A673 (cell line): ENCODE measurements at regions not wholly inside any gene's neighbourhood (a gene's known extent, or its start where the extent isn't known, plus 50 kb on each side); places are given as distances from the start of the nearest gene placed in this dataset.

Experiments used
- BruUV-seq: library from RNA; stranded (reverse); fragments of 400-500 nt; replicated peaks from 2 replicates; lab custom pipeline; 2021; lab: Mats Ljungman, UMichigan
- CTCF ChIA-PET: fragments of 300-600 bp; sonication (Branson Sonifier 250); formaldehyde crosslinking; loops from one replicate; lab custom pipeline; 2022; ENCODE audit warnings: antibody characterized with exemption; lab: Charles Lee
- POLR2A ChIA-PET: fragments of 300-600 bp; sonication (Branson Sonifier 250); formaldehyde crosslinking; loops from one replicate; lab custom pipeline; 2022; ENCODE audit warnings: antibody characterized with exemption; ENCODE audit not compliant: low non-redundant PET; lab: Charles Lee
- DNase-seq: peaks from one replicate; pipeline ENCODE4 v3.0.0-alpha.2; 2015; ENCODE audit warnings: low spot score
- H3K27ac ChIP-seq: fragments of 200-600 bp; sonication (generic); 2 replicates; pipeline ENCODE4 v1.5.1; 2016; ENCODE audit warnings: mixed run types, low read depth, mild to moderate bottlenecking, mixed read lengths, antibody characterized with exemption, low read length; ENCODE audit not compliant: poor library complexity, severe bottlenecking
- H3K27me3 ChIP-seq: fragments of 200-600 bp; sonication (generic); replicated peaks from 2 replicates; pipeline ENCODE4 v1.6.1; 2017; ENCODE audit warnings: mixed run types, low read depth, mild to moderate bottlenecking, mixed read lengths, antibody characterized with exemption, low read length; ENCODE audit not compliant: insufficient read depth, poor library complexity
- H3K36me3 ChIP-seq: fragments of 200-600 bp; sonication (generic); 2 replicates; pipeline ENCODE4 v1.6.1; 2016; ENCODE audit warnings: mixed run types, mild to moderate bottlenecking, mixed read lengths, antibody characterized with exemption, low read length; ENCODE audit not compliant: insufficient read depth, poor library complexity, severe bottlenecking
- H3K4me1 ChIP-seq: fragments of 200-600 bp; sonication (generic); 2 replicates; pipeline ENCODE4 v1.6.1; 2017; ENCODE audit warnings: mixed run types, mild to moderate bottlenecking, mixed read lengths, antibody characterized with exemption, low read length; ENCODE audit not compliant: insufficient read depth, poor library complexity, severe bottlenecking
- H3K4me3 ChIP-seq: fragments of 200-600 bp; sonication (generic); 2 replicates; pipeline ENCODE4 v1.5.1; 2016; ENCODE audit warnings: low read depth, mixed run types, mild to moderate bottlenecking, mixed read lengths, low read length; ENCODE audit not compliant: poor library complexity, severe bottlenecking
- H3K9me3 ChIP-seq: fragments of 200-600 bp; sonication (generic); 2 replicates; pipeline ENCODE4 v1.6.1; 2016; ENCODE audit warnings: mixed run types, low read depth, mild to moderate bottlenecking, mixed read lengths, antibody characterized with exemption, low read length; ENCODE audit not compliant: poor library complexity, severe bottlenecking
- CTCF ChIP-seq: fragments of 300-800, 200-600 bp; sonication (generic); conservative IDR thresholded peaks from 2 replicates; pipeline ENCODE4 v1.5.1; 2017; ENCODE audit warnings: low read depth, mild to moderate bottlenecking, antibody characterized with exemption, low read length, moderate library complexity, mixed read lengths
- EZH2 ChIP-seq: fragments of 200-600 bp; sonication (generic); IDR thresholded peaks from 2 replicates; pipeline ENCODE4 v1.6.1; 2017; ENCODE audit warnings: borderline replicate concordance, low read depth, mild to moderate bottlenecking, mixed read lengths, antibody characterized with exemption, low read length; ENCODE audit not compliant: poor library complexity, severe bottlenecking
- intact Hi-C: fragments of 100-400 bp; cut with micrococcal nuclease; formaldehyde crosslinking; loops from one replicate; pipeline ENCODE4 v1.10.0; 2022; ENCODE audit not compliant: unreplicated experiment

GRCh38 chr2:56707218-56707617, 523.4 kb downstream of the CCDC85A start:
- intact Hi-C loops, result no loop called here
- no peak for DNase-seq
- CTCF ChIA-PET, result no interaction called here
- Histone ChIP-seq H3K9me3 (no peaks in the 10 kb centered on the region), H3K27me3 (no peaks in the 10 kb centered on the region), H3K27ac (no peak overlapping the region), H3K4me3 (no peak overlapping the region), H3K4me1 (no peaks in the 10 kb centered on the region), H3K36me3 (no peaks in the 10 kb centered on the region)
- no TSS peak for BruUV-seq
- POLR2A ChIA-PET, result no interaction called here
- no peak for TF ChIP-seq EZH2
- no peak for TF ChIP-seq CTCF

- intact Hi-C loops, result no loop called here
- Histone ChIP-seq H3K36me3 (no peaks in the 10 kb centered on the region), H3K27me3 (no peaks in the 10 kb centered on the region), H3K27ac (no peak overlapping the region), H3K4me1 (no peaks in the 10 kb centered on the region), H3K4me3 (no peak overlapping the region), H3K9me3 (no peaks in the 10 kb centered on the region)
- BruUV-seq, result no TSS peak
- CTCF ChIA-PET, result no interaction called here
- DNase-seq, result no peak
- TF ChIP-seq CTCF, result no peak
- TF ChIP-seq EZH2, result no peak
- POLR2A ChIA-PET, result no interaction called here
Measured at GRCh38 chr2:56707650-56708049, 523.9 kb downstream of the CCDC85A start.

GRCh38 chr2:56709181-56709580, 525.4 kb downstream of the CCDC85A start:
- no TSS peak for BruUV-seq
- H3K27me3 ChIP-seq, result no peaks in the 10 kb centered on the region
- no peak for DNase-seq
- no peak for TF ChIP-seq EZH2
- TF ChIP-seq CTCF, result no peak
- ChIA-PET CTCF (no interaction called here), POLR2A (no interaction called here)
- H3K4me1 ChIP-seq, result peaks cover 9% of the 10 kb centered on the region
- H3K9me3 ChIP-seq, result no peaks in the 10 kb centered on the region
- no peak overlapping the region for H3K27ac ChIP-seq
- no peak overlapping the region for H3K4me3 ChIP-seq
- H3K36me3 ChIP-seq, result no peaks in the 10 kb centered on the region
- intact Hi-C loops, result no loop called here
